Lung (tissue), 11 donors: ENCODE measurements at regions not wholly inside any gene's neighbourhood (a gene's known extent, or its start where the extent isn't known, plus 50 kb on each side); places are given as distances from the start of the nearest gene placed in this dataset.

Experiments used
- ATAC-seq: fragments of 200-7000 bp; cut with Tn5 transposase; one replicate; pipeline ENCODE4 v1.9.1; 2020; ENCODE audit warnings: moderate number of reproducible peaks; ENCODE audit not compliant: insufficient read depth, low FRiP score
- DNase-seq, 3 donors: peaks; one replicate each; pipeline ENCODE4 v3.0.0-alpha.2; 2013 to 2017
- H3K27ac ChIP-seq, 2 donors: one replicate each; pipeline ENCODE4 v1.5.1; 2013; ENCODE audit warnings: mild to moderate bottlenecking in 2 of 2, moderate library complexity in 2 of 2, control low read depth in 1 of 2, inconsistent platforms in 1 of 2, low read depth in 1 of 2, low read length in 1 of 2
- H3K27me3 ChIP-seq, 3 donors: one replicate each; pipeline ENCODE4 v1.5.1; 2013; ENCODE audit warnings: low read length in 2 of 3; ENCODE audit not compliant: control insufficient read depth in 3 of 3, insufficient read depth in 3 of 3
- H3K36me3 ChIP-seq, 4 donors: one replicate each; pipeline ENCODE4 v1.5.1; 2013; ENCODE audit warnings: low read length in 4 of 4, mild to moderate bottlenecking in 1 of 4, moderate library complexity in 1 of 4; ENCODE audit not compliant: control insufficient read depth in 4 of 4, insufficient read depth in 4 of 4
- H3K4me1 ChIP-seq, 5 donors: one replicate each; pipeline ENCODE4 v1.5.1; 2013; ENCODE audit warnings: low read length in 5 of 5, mild to moderate bottlenecking in 2 of 5, moderate library complexity in 1 of 5; ENCODE audit not compliant: control insufficient read depth in 5 of 5, insufficient read depth in 5 of 5
- H3K4me3 ChIP-seq: one replicate; pipeline ENCODE4 v1.5.1; 2013; ENCODE audit warnings: mild to moderate bottlenecking, control low read depth, moderate library complexity
- H3K9ac ChIP-seq, 2 donors: one replicate each; pipeline ENCODE4 v1.5.1; 2013; ENCODE audit warnings: low read length in 2 of 2, control low read depth in 1 of 2; ENCODE audit not compliant: insufficient read depth in 1 of 2
- H3K9me3 ChIP-seq, 4 donors: one replicate each; pipeline ENCODE4 v1.5.1; 2013; ENCODE audit warnings: low read length in 3 of 4, mild to moderate bottlenecking in 1 of 4, moderate library complexity in 1 of 4; ENCODE audit not compliant: control insufficient read depth in 4 of 4, insufficient read depth in 3 of 4
- CTCF ChIP-seq: IDR thresholded peaks from 2 replicates; pipeline ENCODE4 v1.5.1; 2012; ENCODE audit warnings: mild to moderate bottlenecking; ENCODE audit errors: control extremely low read depth, extremely low read depth
- WGBS, 2 donors: extraction: QIAGEN DNeasy Blood & Tissue Kit; methylation state at CpG; one replicate each; pipeline ENCODE4 v1.1.7; 2013; 5-methylcytosine and 5-hydroxymethylcytosine counted together
- donor health status: control.
- donor health status: control.
- donor health status: Bipolar disorder and iron deficiency.
- donor health status: healthy.
- donor health status: DM: yes; HTN: yes; CAD: no.

- H3K4me3 ChIP-seq, result no peak overlapping the region
- H3K9ac ChIP-seq, result no peak overlapping the region
- TF ChIP-seq CTCF, result no peak
- no peaks in the 10 kb centered on the region for H3K36me3 ChIP-seq
- H3K27me3 ChIP-seq, result no peaks in the 10 kb centered on the region
- WGBS, 2 donors, result 63 to 87% methylated on average over 2 of the region's 2 CpGs
- no peaks in the 10 kb centered on the region for H3K4me1 ChIP-seq
- no peak overlapping the region for H3K27ac ChIP-seq
- ATAC-seq (no peak), DNase-seq (no peak)
- H3K9me3 ChIP-seq, result no peaks in the 10 kb centered on the region
Observed at GRCh38 chr2:58419983-58420382, 178.9 kb upstream of the FANCL start.

- Histone ChIP-seq H3K4me3 (no peak overlapping the region), H3K27me3 (no peaks in the 10 kb centered on the region), H3K9me3 (no peaks in the 10 kb centered on the region), H3K36me3 (no peaks in the 10 kb centered on the region), H3K27ac (no peak overlapping the region), H3K4me1 (no peaks in the 10 kb centered on the region), H3K9ac (no peak overlapping the region)
- no peak for ATAC-seq
- no peak for TF ChIP-seq CTCF
- DNase-seq, result no peak
- 84 to 91% methylated on average over 3 of the region's 3 CpGs for WGBS, 2 donors
Observed at GRCh38 chr2:58416696-58417095, 175.6 kb upstream of the FANCL start.

GRCh38 chr2:58414506-58414905 is 173.4 kb upstream of the FANCL start:
- Histone ChIP-seq H3K27ac (no peak overlapping the region), H3K4me3 (no peak overlapping the region), H3K27me3 (no peaks in the 10 kb centered on the region), H3K9ac (no peak overlapping the region), H3K9me3 (no peaks in the 10 kb centered on the region), H3K4me1 (no peaks in the 10 kb centered on the region), H3K36me3 (no peaks in the 10 kb centered on the region)
- no peak for DNase-seq
- WGBS, 2 donors, result 81 to 86% methylated on average over 2 of the region's 2 CpGs
- ATAC-seq, result no peak
- no peak for TF ChIP-seq CTCF

- Histone ChIP-seq H3K9ac (no peak overlapping the region), H3K4me1 (no peaks in the 10 kb centered on the region), H3K27me3 (no peaks in the 10 kb centered on the region), H3K36me3 (no peaks in the 10 kb centered on the region), H3K27ac (no peak overlapping the region), H3K9me3 (no peaks in the 10 kb centered on the region), H3K4me3 (no peak overlapping the region)
- TF ChIP-seq CTCF, result no peak
- 50 to 62% methylated on average over 2 of the region's 2 CpGs for WGBS, 2 donors
- DNase-seq (peak in 2 of 3 donors; percentile 41 to 67), ATAC-seq (no peak)
Observed at GRCh38 chr2:58410549-58410948, 169.4 kb upstream of the FANCL start.
